HG03469 (cell line): ENCODE measurements at regions not wholly inside any gene's neighbourhood (a gene's known extent, or its start where the extent isn't known, plus 50 kb on each side); places are given as distances from the start of the nearest gene placed in this dataset.

ENCODE experiments used
- ATAC-seq: cut with Tn5 transposase; IDR thresholded peaks from one replicate; pipeline ENCODE4 v1.9.1; 2021; ENCODE audit warnings: mild to moderate bottlenecking, moderate library complexity, moderate number of reproducible peaks; ENCODE audit not compliant: unreplicated experiment

- ATAC-seq = no peak
These were observed 208.3 kb downstream of the ZC3H11B start for GRCh38 chr1:219404629-219405028.

GRCh38 chr1:219402925-219403324 lies 210.0 kb downstream of the ZC3H11B start:
- no peak for ATAC-seq

- ATAC-seq = no peak
These were observed 210.9 kb downstream of the ZC3H11B start for GRCh38 chr1:219401724-219402625.

- ATAC-seq = no peak
These were observed 213.5 kb downstream of the ZC3H11B start for GRCh38 chr1:219399446-219399845.

GRCh38 chr1:219398815-219399396 lies 214.0 kb downstream of the ZC3H11B start:
- no peak for ATAC-seq

- ATAC-seq = no peak
These were observed 215.4 kb downstream of the ZC3H11B start for GRCh38 chr1:219397511-219397910.

GRCh38 chr1:219391297-219391696 lies 217.6 kb downstream of the LYPLAL1 start:
- ATAC-seq = no peak

- ATAC-seq = no peak
These were observed 213.5 kb downstream of the LYPLAL1 start for GRCh38 chr1:219387211-219387610.

GRCh38 chr1:219385787-219386427 lies 212.2 kb downstream of the LYPLAL1 start:
- ATAC-seq = peak; percentile 80

- no peak for ATAC-seq
These were observed 209.6 kb downstream of the LYPLAL1 start for GRCh38 chr1:219383281-219383680.

GRCh38 chr1:219381396-219381795 lies 207.7 kb downstream of the LYPLAL1 start:
- ATAC-seq = no peak

- no peak for ATAC-seq
These were observed 206.8 kb downstream of the LYPLAL1 start for GRCh38 chr1:219380463-219380862.

GRCh38 chr1:219379691-219380090 lies 206.0 kb downstream of the LYPLAL1 start:
- ATAC-seq = no peak

- ATAC-seq = no peak
These were observed 201.0 kb downstream of the LYPLAL1 start for GRCh38 chr1:219374636-219375035.

GRCh38 chr1:219374046-219374566 lies 200.4 kb downstream of the LYPLAL1 start:
- no peak for ATAC-seq

GRCh38 chr1:219373616-219373935 lies 199.9 kb downstream of the LYPLAL1 start:
- no peak for ATAC-seq

- ATAC-seq = no peak
These were observed 199.4 kb downstream of the LYPLAL1 start for GRCh38 chr1:219372916-219373615.

GRCh38 chr1:219371471-219371870 lies 197.8 kb downstream of the LYPLAL1 start:
- no peak for ATAC-seq

GRCh38 chr1:219367496-219367895 lies 193.8 kb downstream of the LYPLAL1 start:
- ATAC-seq = no peak

GRCh38 chr1:219365451-219365850 lies 191.8 kb downstream of the LYPLAL1 start:
- ATAC-seq = no peak

GRCh38 chr1:219362702-219363101 lies 189.0 kb downstream of the LYPLAL1 start:
- no peak for ATAC-seq
